Loucy (cell line): ENCODE measurements at regions not wholly inside any gene's neighbourhood (a gene's known extent, or its start where the extent isn't known, plus 50 kb on each side); places are given as distances from the start of the nearest gene placed in this dataset.

Experiments
- CTCF ChIP-seq: fragments of 200-600 bp; sonication (generic); conservative IDR thresholded peaks from 2 replicates; pipeline ENCODE4 v1.5.1; 2014; ENCODE audit warnings: mild to moderate bottlenecking, antibody characterized with exemption, low read length
- EZH2phosphoT487 ChIP-seq: fragments of 200-600 bp; IDR thresholded peaks from 2 replicates; pipeline ENCODE4 v1.6.1; 2018; ENCODE audit warnings: antibody characterized with exemption, mild to moderate bottlenecking, moderate library complexity, borderline replicate concordance

GRCh38 chr4:127015667-127016117 lies 617.1 kb upstream of the INTU start:
- TF ChIP-seq CTCF = no peak
- no peak for TF ChIP-seq EZH2phosphoT487
